OCI-LY1 (cell line): ENCODE measurements at regions not wholly inside any gene's neighbourhood (a gene's known extent, or its start where the extent isn't known, plus 50 kb on each side); places are given as distances from the start of the nearest gene placed in this dataset.

Experiments
- CTCF ChIP-seq: fragments of 200-600 bp; sonication (generic), shearing (Covaris generic); IDR thresholded peaks from 2 replicates; pipeline ENCODE4 v1.5.1; 2017; ENCODE audit warnings: mild to moderate bottlenecking, antibody characterized with exemption, low read length, moderate library complexity, mixed read lengths
- EZH2 ChIP-seq: fragments of 200-600 bp; sonication (generic), shearing (Covaris generic); IDR thresholded peaks from 2 replicates; pipeline ENCODE4 v1.8.0; 2017; ENCODE audit warnings: borderline replicate concordance, mixed run types, mild to moderate bottlenecking, antibody characterized with exemption, low read length, moderate library complexity, mixed read lengths

GRCh38 chr11:103536335-103536722 lies 427.1 kb downstream of the DYNC2H1 start:
- TF ChIP-seq CTCF: no peak
- no peak for TF ChIP-seq EZH2
